Gastrocnemius medialis (tissue), 4 donors: ENCODE measurements at regions not wholly inside any gene's neighbourhood (a gene's known extent, or its start where the extent isn't known, plus 50 kb on each side); places are given as distances from the start of the nearest gene placed in this dataset.

Experiments used
- ATAC-seq, 2 donors: fragments of 150-250 bp; one replicate each; pipeline ENCODE4 v1.9.1; 2016
- DNase-seq, 2 donors: peaks; one replicate each; pipeline ENCODE4 v3.0.0-alpha.2; 2019
- H3K27ac ChIP-seq, 4 donors: fragments of 200-600 bp; sonication (generic); 1 replicate in 1 of 4; 2 replicates in 3 of 4; pipeline ENCODE4 v1.5.1; 2016 to 2018; ENCODE audit warnings: mild to moderate bottlenecking in 2 of 4, moderate library complexity in 1 of 4
- H3K27me3 ChIP-seq, 3 donors: fragments of 200-600 bp; sonication (generic) in 2 of 3; 1 replicate in 1 of 3; 2 replicates in 2 of 3; pipeline versions ENCODE4 v1.5.1 to v1.6.0; 2016 to 2019; ENCODE audit warnings: mild to moderate bottlenecking in 1 of 3, moderate library complexity in 1 of 3
- H3K36me3 ChIP-seq, 2 donors: fragments of 200-600 bp; sonication (generic) in 1 of 2; one replicate each; pipeline ENCODE4 v1.5.1; 2017 to 2018
- H3K4me1 ChIP-seq, 2 donors: fragments of 200-600 bp; sonication (generic) in 1 of 2; one replicate each; pipeline ENCODE4 v1.5.1; 2016 to 2017; ENCODE audit warnings: mild to moderate bottlenecking in 2 of 2
- H3K4me3 ChIP-seq, 4 donors: fragments of 200-600 bp; sonication (generic) in 3 of 4; 1 replicate in 1 of 4; 2 replicates in 3 of 4; pipeline ENCODE4 v1.5.1; 2016 to 2019; ENCODE audit warnings: mild to moderate bottlenecking in 2 of 4
- H3K9me3 ChIP-seq, 3 donors: fragments of 200-600 bp; sonication (generic) in 2 of 3; 1 replicate in 1 of 3; 2 replicates in 2 of 3; pipeline ENCODE4 v1.5.1; 2016 to 2019
- POLR2A ChIP-seq, 2 donors: fragments of 450-650 bp; IDR thresholded peaks; one replicate each; pipeline ENCODE4 v1.6.1; 2017; ENCODE audit warnings: antibody characterized with exemption in 2 of 2, mild to moderate bottlenecking in 2 of 2, moderate library complexity in 2 of 2
- in situ Hi-C, 4 donors: fragments of 200-750 bp; cut with MboI; loops; one replicate each; pipeline versions ENCODE4 v1.15.0 to v1.8.0; 2017; ENCODE audit warnings: low sequenced_read_pairs in 4 of 4
- intact Hi-C: fragments of 100-400 bp; cut with DNase I; formaldehyde crosslinking; loops from one replicate; pipeline ENCODE4 v1.15.1; 2023; ENCODE audit warnings: low total_unique reads
- TF ChIP-seq, protein P1 (sequence below), 5 experiments: fragments of 450-650 bp in 3 of 5; fragments of 200-600 bp in 2 of 5; sonication (generic) in 2 of 5; IDR thresholded peaks in 4 of 5; conservative IDR thresholded peaks in 1 of 5; 1 replicate in 4 of 5; 2 replicates in 1 of 5; pipeline ENCODE4 v1.5.1; 2016 to 2019; ENCODE audit warnings: antibody characterized with exemption in 5 of 5, mild to moderate bottlenecking in 3 of 5, moderate library complexity in 3 of 5

DNA sequence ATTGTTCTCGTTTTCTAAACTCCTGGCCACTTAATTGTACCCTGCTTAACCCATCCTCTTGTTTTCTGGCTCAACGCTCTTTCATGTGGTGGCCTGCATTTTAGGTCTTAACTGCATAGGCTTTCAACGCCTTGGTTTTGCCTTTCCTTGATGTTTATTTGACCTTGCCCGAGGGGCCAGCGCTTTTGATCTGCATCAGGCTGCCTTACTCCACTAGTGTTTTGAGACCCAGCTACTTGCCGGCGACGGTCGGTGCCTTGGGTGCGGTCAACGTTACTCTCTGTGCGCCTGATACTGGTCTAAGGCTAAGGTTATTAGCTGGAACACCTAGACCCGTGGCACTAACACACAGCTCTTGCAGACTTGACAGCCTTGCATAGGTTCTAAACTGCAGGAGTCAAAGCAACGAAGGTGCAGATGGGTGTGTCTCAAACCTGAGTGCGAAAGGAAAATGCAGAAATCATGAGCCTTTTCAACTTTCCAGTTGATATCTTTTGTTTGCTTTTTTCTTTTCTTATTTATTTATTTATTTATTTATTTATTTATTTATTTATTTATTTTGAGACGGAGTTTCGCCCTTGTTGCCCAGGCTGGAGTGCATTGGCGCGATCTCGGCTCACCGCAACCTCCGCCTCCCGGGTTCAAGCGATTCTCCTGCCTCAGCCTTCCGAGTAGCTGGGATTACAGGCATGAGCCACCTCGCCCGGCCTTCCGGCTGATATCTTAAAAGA is 138.8 kb downstream of the HFE start:
- intact Hi-C loops, result loop anchor here (10.0 kb wide), 1 partner anchor 49 kb away; a partner anchor contains a TSS

DNA sequence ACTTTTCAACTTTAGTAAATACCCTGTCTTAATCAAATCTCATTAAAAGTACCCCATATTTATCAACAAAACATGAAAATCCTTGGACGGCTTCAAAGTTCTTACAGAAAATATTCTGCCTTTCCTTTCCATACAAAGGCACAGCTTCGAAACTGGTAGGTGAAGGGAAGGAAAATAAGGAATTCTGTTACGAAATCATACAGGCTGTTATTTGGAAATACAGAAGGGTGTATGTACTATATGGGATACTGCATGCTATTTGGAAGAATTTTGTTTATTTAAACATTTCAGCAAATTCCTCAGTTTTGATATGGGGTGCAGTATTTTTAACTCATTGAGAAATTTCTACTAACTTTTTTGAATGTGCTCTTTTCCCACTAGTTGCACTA is 138.4 kb upstream of the BTN3A2 start:
- ATAC-seq (no peak), DNase-seq (no peak)
- no peak overlapping the region for H3K27ac ChIP-seq
- no peaks in the 10 kb centered on the region for H3K36me3 ChIP-seq
- no peak overlapping the region for H3K4me3 ChIP-seq
- no peaks in the 10 kb centered on the region for H3K9me3 ChIP-seq
- H3K4me1 ChIP-seq, result no peaks in the 10 kb centered on the region
- peaks cover 70 to 87% (median 82%) of the 10 kb centered on the region in 3 donors for H3K27me3 ChIP-seq
- intact Hi-C loops (loop anchor here (10.0 kb wide), 1 partner anchor 48 kb away; a partner anchor contains a TSS), in situ Hi-C loops (no loop called here)
- TF ChIP-seq, protein P1, sequence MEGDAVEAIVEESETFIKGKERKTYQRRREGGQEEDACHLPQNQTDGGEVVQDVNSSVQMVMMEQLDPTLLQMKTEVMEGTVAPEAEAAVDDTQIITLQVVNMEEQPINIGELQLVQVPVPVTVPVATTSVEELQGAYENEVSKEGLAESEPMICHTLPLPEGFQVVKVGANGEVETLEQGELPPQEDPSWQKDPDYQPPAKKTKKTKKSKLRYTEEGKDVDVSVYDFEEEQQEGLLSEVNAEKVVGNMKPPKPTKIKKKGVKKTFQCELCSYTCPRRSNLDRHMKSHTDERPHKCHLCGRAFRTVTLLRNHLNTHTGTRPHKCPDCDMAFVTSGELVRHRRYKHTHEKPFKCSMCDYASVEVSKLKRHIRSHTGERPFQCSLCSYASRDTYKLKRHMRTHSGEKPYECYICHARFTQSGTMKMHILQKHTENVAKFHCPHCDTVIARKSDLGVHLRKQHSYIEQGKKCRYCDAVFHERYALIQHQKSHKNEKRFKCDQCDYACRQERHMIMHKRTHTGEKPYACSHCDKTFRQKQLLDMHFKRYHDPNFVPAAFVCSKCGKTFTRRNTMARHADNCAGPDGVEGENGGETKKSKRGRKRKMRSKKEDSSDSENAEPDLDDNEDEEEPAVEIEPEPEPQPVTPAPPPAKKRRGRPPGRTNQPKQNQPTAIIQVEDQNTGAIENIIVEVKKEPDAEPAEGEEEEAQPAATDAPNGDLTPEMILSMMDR (IDR thresholded peaks at IDR 0.05 in 4 of 5, conservative IDR thresholded peaks at IDR 0.05 in 1 of 5), result no peak
- TF ChIP-seq POLR2A (IDR thresholded peaks at IDR 0.05), result no peak

More for the DNA sequence above, 138.8 kb downstream of the HFE start:
- peaks cover 69 to 87% (median 82%) of the 10 kb centered on the region in 3 donors for H3K27me3 ChIP-seq
- TF ChIP-seq, protein P1 (IDR thresholded peaks at IDR 0.05 in 4 of 5, conservative IDR thresholded peaks at IDR 0.05 in 1 of 5), result no peak
- TF ChIP-seq POLR2A (IDR thresholded peaks at IDR 0.05), result no peak
- H3K4me1 ChIP-seq, result no peaks in the 10 kb centered on the region
- ATAC-seq (no peak), DNase-seq (no peak)
- no peaks in the 10 kb centered on the region for H3K36me3 ChIP-seq
- in situ Hi-C loops, result no loop called here
- H3K4me3 ChIP-seq, result no peak overlapping the region
- H3K27ac ChIP-seq, result no peak overlapping the region
- H3K9me3 ChIP-seq, result no peaks in the 10 kb centered on the region

DNA sequence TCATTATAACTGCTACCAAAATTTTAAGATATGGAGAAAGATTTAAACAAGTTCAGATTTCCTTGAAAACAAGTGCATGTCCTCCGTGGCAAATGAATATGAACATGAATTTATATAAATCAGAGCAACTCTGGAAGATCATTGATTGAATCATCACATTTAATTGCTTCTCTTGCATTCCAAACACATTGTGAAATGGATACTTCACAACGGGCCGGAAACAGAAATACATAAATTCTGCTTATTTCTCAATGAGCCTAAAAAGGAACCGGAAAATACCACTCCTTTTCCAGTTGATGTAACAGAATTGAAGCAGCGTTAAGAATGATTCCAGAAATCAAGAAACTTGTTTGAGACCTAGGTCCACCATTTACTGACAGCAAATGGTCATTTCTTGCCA is 134.6 kb upstream of the BTN3A2 start:
- no peak for TF ChIP-seq POLR2A (IDR thresholded peaks at IDR 0.05)
- TF ChIP-seq, protein P1 (IDR thresholded peaks at IDR 0.05 in 4 of 5, conservative IDR thresholded peaks at IDR 0.05 in 1 of 5), result no peak
- no peaks in the 10 kb centered on the region for H3K36me3 ChIP-seq
- no peak for DNase-seq
- ATAC-seq, result no peak
- in situ Hi-C loops, result no loop called here
- no peak overlapping the region for H3K4me3 ChIP-seq
- no peak overlapping the region for H3K27ac ChIP-seq
- intact Hi-C loops, result no loop called here
- H3K9me3 ChIP-seq, result no peaks in the 10 kb centered on the region
- peaks cover 0 to 17% of the 10 kb centered on the region in 2 donors for H3K4me1 ChIP-seq
- H3K27me3 ChIP-seq, result peaks cover 71 to 86% (median 82%) of the 10 kb centered on the region in 3 donors

DNA sequence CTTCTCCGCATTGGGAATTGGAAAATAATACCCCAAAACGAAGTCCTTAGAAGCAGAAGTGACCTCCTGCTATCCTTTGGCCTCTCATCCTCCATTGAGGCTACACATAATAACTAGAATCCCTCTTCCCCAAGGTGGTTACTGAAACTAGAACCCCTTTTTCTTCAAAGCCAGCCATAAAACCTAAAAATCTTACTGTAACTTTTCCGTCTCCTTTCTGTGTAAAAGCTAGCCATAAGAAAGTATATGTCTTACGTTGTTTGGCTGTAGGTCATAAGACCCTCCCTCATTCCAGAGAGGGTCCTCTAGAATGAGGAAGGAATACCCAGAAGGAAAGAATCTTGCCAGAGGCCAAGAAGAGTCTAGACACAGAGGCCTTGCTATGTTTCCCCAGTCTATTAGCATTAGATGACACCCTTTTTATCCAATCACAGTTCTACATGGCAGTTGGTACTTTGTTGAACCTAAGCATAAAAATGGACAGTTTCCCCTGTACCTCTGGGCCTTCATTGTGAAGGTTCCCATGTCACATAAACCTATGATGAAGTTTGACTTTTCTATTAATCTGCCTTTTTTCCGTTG is 133.9 kb upstream of the BTN3A2 start:
- intact Hi-C loops (no loop called here), in situ Hi-C loops (no loop called here)
- no peaks in the 10 kb centered on the region for H3K9me3 ChIP-seq
- DNase-seq (no peak), ATAC-seq (no peak)
- no peak overlapping the region for H3K4me3 ChIP-seq
- H3K4me1 ChIP-seq, result peaks cover 0 to 17% of the 10 kb centered on the region in 2 donors
- H3K27ac ChIP-seq, result no peak overlapping the region
- H3K36me3 ChIP-seq, result no peaks in the 10 kb centered on the region
- H3K27me3 ChIP-seq, result peaks cover 70 to 86% (median 82%) of the 10 kb centered on the region in 3 donors
- TF ChIP-seq, protein P1 (IDR thresholded peaks at IDR 0.05 in 4 of 5, conservative IDR thresholded peaks at IDR 0.05 in 1 of 5), result no peak
- no peak for TF ChIP-seq POLR2A (IDR thresholded peaks at IDR 0.05)
